ENCODE measurements at regions not wholly inside any gene's neighbourhood (a gene's known extent, or its start where the extent isn't known, plus 50 kb on each side); places are given as distances from the start of the nearest gene placed in this dataset.

GRCh38 chr5:94027145-94027544 lies 285.7 kb upstream of the POU5F2 start (continued):
- no peak for TF ChIP-seq CUX1 (IDR thresholded peaks at IDR 0.05; ENCODE audit: insufficient replicate concordance, low read depth, low read length)

- ChIA-PET SMC1A (ENCODE audit: uncharacterized antibody, unreplicated experiment) (interaction anchor here (1.0 kb wide), 1 partner anchor 20 kb away, joined by 3 read pairs; no protein-coding TSS in a partner anchor), CTCF (no interaction called here), RAD21 (ENCODE audit: unreplicated experiment) (no interaction called here), POLR2A (no interaction called here)
- no TSS peak for BruUV-seq (replicated peaks)
- Histone ChIP-seq H3K4me3 (no peak overlapping the region), H3K9me3 (replicated peaks; ENCODE audit: control insufficient read depth, insufficient read depth, low read length) (0 out of 3 replicates have a peak, but pooled peaks cover 1% of the 10 kb centered on the region), H4K20me1 (ENCODE audit: control insufficient read depth, insufficient read depth) (no peaks in the 10 kb centered on the region), H3K27me3 (replicated peaks in 1 of 2; ENCODE audit: control insufficient read depth in 2 of 2, insufficient read depth in 2 of 2, low read length in 1 of 2) (no peaks in the 10 kb centered on the region), H3K4me1 (ENCODE audit: control insufficient read depth, insufficient read depth, low read length) (no peaks in the 10 kb centered on the region), H3K27ac (ENCODE audit: control insufficient read depth, insufficient read depth) (no peak overlapping the region), H3K36me3 (ENCODE audit: control insufficient read depth in 2 of 2, insufficient read depth in 2 of 2, low read length in 1 of 2) (no peaks in the 10 kb centered on the region), H2AFZ (ENCODE audit: control insufficient read depth, low read depth, low read length) (no peak overlapping the region), H3K4me2 (ENCODE audit: control insufficient read depth, insufficient read depth) (no peak overlapping the region), H3K9ac (ENCODE audit: control insufficient read depth, insufficient read depth, low read length) (no peak overlapping the region), H3K79me2 (ENCODE audit: control insufficient read depth, insufficient read depth, low read length) (no peaks in the 10 kb centered on the region)
- FAIRE-seq = no peak
- intact Hi-C loops (cut with micrococcal nuclease; ENCODE audit: unreplicated experiment) (no loop called here), in situ Hi-C loops (cut with MboI) (no loop called here)
- ATAC-seq = no peak
- DNase-seq (ENCODE audit: low read depth, low spot score) = no peak
- 98% methylated on average over 10 of the region's 10 CpGs for whole genome bisulfite sequencing (ENCODE audit: insufficient coverage, insufficient replicate concordance, low lambda C conversion rate, missing lambda C conversion rate)
- TF ChIP-seq MTA3 (IDR thresholded peaks at IDR 0.05; ENCODE audit: borderline replicate concordance, low read length) (no peak), CEBPB (IDR thresholded peaks at IDR 0.05; ENCODE audit: borderline replicate concordance in 1 of 2, low read depth in 2 of 2, low read length in 2 of 2) (no peak), RAD21 (IDR thresholded peaks at IDR 0.05; ENCODE audit: insufficient read depth, low read depth, low read length) (peak; percentile 13; the same call in 1 of the 2 replicates), SIX5 (IDR thresholded peaks at IDR 0.05; ENCODE audit: low read depth, low read length, severe bottlenecking) (no peak), USF1 (IDR thresholded peaks at IDR 0.05; ENCODE audit: borderline replicate concordance, extremely low read length, insufficient read depth, low read depth, low read length) (no peak)
Observed at GRCh38 chr5:94025788-94026473, 284.5 kb upstream of the POU5F2 start.

Measured in GM12878 (cell line).